ENCODE measurements at regions not wholly inside any gene's neighbourhood (a gene's known extent, or its start where the extent isn't known, plus 50 kb on each side); places are given as distances from the start of the nearest gene placed in this dataset.

- no peak for TF ChIP-seq CTCF (conservative IDR thresholded peaks at IDR 0.05; ENCODE audit: low read depth, low read length)
- no peak for DNase-seq (ENCODE audit: low read depth)
- H3K4me3 ChIP-seq (ENCODE audit: low read depth, low read length): no peak overlapping the region
These were observed 803.3 kb upstream of the CELF4 start for GRCh38 chr18:38368886-38369285.

- H3K4me3 ChIP-seq (ENCODE audit: low read depth, low read length): no peak overlapping the region
These were observed 802.6 kb upstream of the CELF4 start for GRCh38 chr18:38368246-38368645.

GRCh38 chr18:38367473-38367872 is 801.9 kb upstream of the CELF4 start:
- no peak for DNase-seq (ENCODE audit: low read depth)
- no peak overlapping the region for H3K4me3 ChIP-seq (ENCODE audit: low read depth, low read length)
- no peak for TF ChIP-seq CTCF (conservative IDR thresholded peaks at IDR 0.05; ENCODE audit: low read depth, low read length)

More at GRCh38 chr18:38368246-38368645, 802.6 kb upstream of the CELF4 start:
- DNase-seq (ENCODE audit: low read depth): no peak
- TF ChIP-seq CTCF (conservative IDR thresholded peaks at IDR 0.05; ENCODE audit: low read depth, low read length): no peak

DNA sequence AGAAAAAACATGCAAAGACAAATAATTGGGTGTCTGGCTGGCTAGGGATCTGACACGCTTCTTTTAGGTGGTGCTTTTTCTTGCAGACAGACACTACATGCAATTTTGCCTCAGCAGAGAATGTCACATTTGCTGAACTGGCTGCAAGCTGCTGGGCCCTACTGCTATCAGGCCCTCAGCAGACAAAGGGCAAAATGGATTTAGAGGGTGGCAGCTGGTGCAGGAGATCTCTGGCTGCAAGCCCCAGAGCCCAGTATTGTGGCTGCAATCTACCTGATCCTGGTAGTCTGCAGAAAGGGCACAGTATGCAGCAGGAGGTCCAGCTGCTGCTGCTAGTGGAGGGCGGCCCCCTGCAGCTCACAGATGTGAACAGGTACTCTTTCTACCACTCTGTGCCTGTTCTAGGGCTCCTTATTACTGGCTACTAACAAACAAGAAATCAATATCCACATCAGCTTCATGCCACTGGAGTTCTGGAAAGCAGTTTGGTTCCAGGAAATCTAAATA is 796.7 kb upstream of the CELF4 start:
- TF ChIP-seq CTCF (conservative IDR thresholded peaks at IDR 0.05; ENCODE audit: low read depth, low read length): no peak
- no peak for DNase-seq (ENCODE audit: low read depth)
- H3K4me3 ChIP-seq (ENCODE audit: low read depth, low read length): no peak overlapping the region

GRCh38 chr18:38358805-38359657 is 793.4 kb upstream of the CELF4 start:
- DNase-seq (ENCODE audit: low read depth): no peak
- TF ChIP-seq CTCF (conservative IDR thresholded peaks at IDR 0.05; ENCODE audit: low read depth, low read length): no peak
- no peak overlapping the region for H3K4me3 ChIP-seq (ENCODE audit: low read depth, low read length)

DNA sequence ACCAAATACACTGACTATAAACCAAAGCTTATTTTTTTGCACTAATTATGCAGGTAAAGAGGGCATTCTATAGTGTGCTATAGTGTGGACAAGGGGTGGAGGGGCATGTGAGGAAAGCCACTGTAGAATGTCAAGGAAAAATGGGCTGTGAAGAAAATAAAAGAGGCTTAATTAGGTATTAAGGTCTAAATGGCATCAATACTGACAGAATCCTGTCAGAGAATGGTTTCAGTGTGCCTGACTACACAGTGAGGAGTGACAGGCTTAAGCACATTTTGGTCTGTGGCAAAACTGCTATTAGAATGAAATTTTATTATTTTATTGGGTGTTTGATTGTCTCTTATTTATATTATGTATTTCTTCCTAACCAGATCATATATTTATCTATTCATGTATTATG is 787.6 kb upstream of the CELF4 start:
- TF ChIP-seq CTCF (conservative IDR thresholded peaks at IDR 0.05; ENCODE audit: low read depth, low read length): no peak
- DNase-seq (ENCODE audit: low read depth): no peak

DNA sequence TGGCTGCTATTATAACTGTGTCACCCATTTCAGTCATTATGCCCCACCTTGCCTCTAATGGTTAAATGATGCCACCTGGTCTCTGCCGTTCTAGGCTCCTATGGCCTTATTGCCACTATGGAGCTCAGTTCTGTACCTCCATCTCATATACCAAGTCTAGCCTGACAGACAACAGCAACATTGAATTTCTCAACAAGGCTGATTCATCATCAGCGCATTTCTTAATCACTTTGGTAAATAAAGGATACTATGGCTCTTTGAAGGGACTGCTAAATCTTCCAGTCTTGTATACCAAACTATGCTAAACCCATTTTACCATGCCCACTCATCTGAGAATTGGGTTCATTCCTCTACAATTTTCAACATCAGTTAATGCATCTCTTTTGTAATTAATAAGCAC is 784.5 kb upstream of the CELF4 start:
- TF ChIP-seq CTCF (conservative IDR thresholded peaks at IDR 0.05; ENCODE audit: low read depth, low read length): no peak
- no peak for DNase-seq (ENCODE audit: low read depth)

More for the DNA sequence above, 787.6 kb upstream of the CELF4 start:
- no peak overlapping the region for H3K4me3 ChIP-seq (ENCODE audit: low read depth, low read length)

More for the DNA sequence above, 784.5 kb upstream of the CELF4 start:
- no peak overlapping the region for H3K4me3 ChIP-seq (ENCODE audit: low read depth, low read length)
